ENCODE measurements at regions not wholly inside any gene's neighbourhood (a gene's known extent, or its start where the extent isn't known, plus 50 kb on each side); places are given as distances from the start of the nearest gene placed in this dataset.

GRCh38 chr12:59396519-59396918, 199.3 kb upstream of the SLC16A7 start:
- TF ChIP-seq CTCF (IDR thresholded peaks at IDR 0.05; ENCODE audit: low read length) (no peak), EZH2 (IDR thresholded peaks at IDR 0.05; ENCODE audit: borderline replicate concordance, low read length) (no peak)

Data from OCI-LY1 (cell line).